ENCODE measurements at regions not wholly inside any gene's neighbourhood (a gene's known extent, or its start where the extent isn't known, plus 50 kb on each side); places are given as distances from the start of the nearest gene placed in this dataset.

- peak in 2 of 11 donors; percentile 8 to 9 for DNase-seq (ENCODE audit: extremely low read depth in 1 of 11, low read depth in 9 of 11, low spot score in 4 of 11)
These were observed 147.9 kb downstream of the DMRT2 start for GRCh38 chr9:1198085-1198484.

GRCh38 chr9:1200847-1201251 lies 150.7 kb downstream of the DMRT2 start:
- peak in 2 of 11 donors; percentile 12 to 15 for DNase-seq (ENCODE audit: extremely low read depth in 1 of 11, low read depth in 9 of 11, low spot score in 4 of 11)

DNA sequence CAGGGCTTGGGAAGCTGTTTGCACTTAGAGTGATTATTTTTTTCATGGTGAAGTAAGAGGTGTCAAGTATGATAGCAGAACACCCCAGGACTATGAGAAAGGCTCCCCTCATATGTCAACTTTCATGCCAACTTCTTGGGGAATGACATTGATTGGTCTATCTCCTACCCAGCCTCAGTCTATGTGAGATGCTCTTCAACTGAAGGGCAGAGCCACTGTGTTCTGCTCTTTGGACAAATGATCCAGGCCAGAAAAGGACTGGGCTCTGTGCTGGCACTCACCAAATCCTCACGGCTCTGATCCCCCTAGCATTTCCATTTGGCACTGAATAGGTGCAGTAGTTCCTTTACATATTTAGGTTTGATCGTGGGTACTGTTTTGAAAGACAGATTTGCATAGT lies 151.1 kb downstream of the DMRT2 start:
- no peak for DNase-seq (ENCODE audit: extremely low read depth in 1 of 11, low read depth in 9 of 11, low spot score in 4 of 11)

- DNase-seq (ENCODE audit: extremely low read depth in 1 of 11, low read depth in 9 of 11, low spot score in 4 of 11), result no peak
These were observed 151.7 kb downstream of the DMRT2 start for GRCh38 chr9:1201901-1202300.

GRCh38 chr9:1202512-1203280 lies 152.5 kb downstream of the DMRT2 start:
- no peak for DNase-seq (ENCODE audit: extremely low read depth in 1 of 11, low read depth in 9 of 11, low spot score in 4 of 11)

- no peak for DNase-seq (ENCODE audit: extremely low read depth in 1 of 11, low read depth in 9 of 11, low spot score in 4 of 11)
These were observed 157.5 kb downstream of the DMRT2 start for GRCh38 chr9:1207686-1208085.

- no peak for DNase-seq (ENCODE audit: extremely low read depth in 1 of 11, low read depth in 9 of 11, low spot score in 4 of 11)
These were observed 158.0 kb downstream of the DMRT2 start for GRCh38 chr9:1208157-1208556.

GRCh38 chr9:1210954-1211353 lies 160.8 kb downstream of the DMRT2 start:
- no peak for DNase-seq (ENCODE audit: extremely low read depth in 1 of 11, low read depth in 9 of 11, low spot score in 4 of 11)

GRCh38 chr9:1216532-1216931 lies 166.4 kb downstream of the DMRT2 start:
- DNase-seq (ENCODE audit: extremely low read depth in 1 of 11, low read depth in 9 of 11, low spot score in 4 of 11), result no peak

- DNase-seq (ENCODE audit: extremely low read depth in 1 of 11, low read depth in 9 of 11, low spot score in 4 of 11), result no peak
These were observed 166.9 kb downstream of the DMRT2 start for GRCh38 chr9:1217076-1217475.

DNA sequence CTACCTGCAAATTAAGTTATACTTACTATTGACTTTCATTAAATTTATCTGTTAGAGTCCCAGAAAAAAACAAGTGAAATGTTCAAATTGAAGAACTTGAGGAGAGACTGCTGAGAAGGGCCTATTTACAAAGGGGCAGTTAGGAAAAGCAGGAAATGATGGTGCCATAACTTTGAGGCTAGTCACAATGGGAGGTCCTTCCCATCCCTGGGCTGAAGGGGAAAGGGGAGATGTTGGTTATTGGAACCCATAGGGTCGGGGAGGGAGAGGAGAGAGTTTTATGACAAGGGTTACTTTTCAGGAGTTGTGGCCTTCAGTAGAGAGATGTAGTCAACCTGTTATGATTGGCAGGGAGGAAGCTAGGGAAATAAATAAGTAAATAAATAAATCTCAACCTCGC lies 169.1 kb downstream of the DMRT2 start:
- no peak for DNase-seq (ENCODE audit: extremely low read depth in 1 of 11, low read depth in 9 of 11, low spot score in 4 of 11)

DNA sequence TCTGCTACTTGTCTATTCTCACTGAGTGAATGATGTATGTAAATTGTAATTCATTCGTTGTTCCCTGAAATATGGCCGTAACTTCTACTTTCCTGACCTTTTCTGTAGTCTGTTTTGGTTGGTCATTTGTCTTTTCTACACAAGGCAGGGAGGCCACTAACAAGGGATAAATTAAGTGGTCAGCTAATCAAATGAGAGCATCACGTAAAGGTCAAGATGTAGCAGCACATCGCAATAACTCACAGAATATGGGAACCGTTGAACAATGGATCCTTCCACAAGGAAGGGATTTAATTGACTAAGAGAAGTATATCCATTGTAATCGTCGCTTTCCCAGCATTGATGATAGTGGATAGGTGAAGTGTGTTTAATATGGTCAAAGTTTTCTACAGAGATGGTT lies 171.1 kb downstream of the DMRT2 start:
- no peak for DNase-seq (ENCODE audit: extremely low read depth in 1 of 11, low read depth in 9 of 11, low spot score in 4 of 11)

DNA sequence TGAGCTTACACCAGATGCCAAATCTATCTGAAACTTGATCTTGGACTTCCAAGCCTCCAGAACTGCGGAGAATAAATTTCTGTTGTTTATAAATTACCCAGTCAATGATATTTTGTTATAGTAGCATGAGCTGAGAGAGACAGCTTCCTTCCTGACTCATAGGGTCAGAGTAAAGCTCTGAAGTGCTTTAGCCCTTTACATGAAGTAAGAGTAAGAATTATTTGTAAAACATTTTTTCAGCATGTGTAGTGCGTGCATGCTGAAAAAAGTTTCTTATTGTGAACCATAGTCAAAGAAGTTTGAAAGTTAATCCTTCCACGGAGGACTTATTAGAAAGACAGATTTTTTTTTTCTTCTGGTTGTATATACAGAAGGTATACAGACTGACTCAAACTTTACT lies 172.4 kb downstream of the DMRT2 start:
- no peak for DNase-seq (ENCODE audit: extremely low read depth in 1 of 11, low read depth in 9 of 11, low spot score in 4 of 11)

GRCh38 chr9:1231998-1232919 lies 182.1 kb downstream of the DMRT2 start:
- DNase-seq (ENCODE audit: extremely low read depth in 1 of 11, low read depth in 9 of 11, low spot score in 4 of 11), result no peak

DNA sequence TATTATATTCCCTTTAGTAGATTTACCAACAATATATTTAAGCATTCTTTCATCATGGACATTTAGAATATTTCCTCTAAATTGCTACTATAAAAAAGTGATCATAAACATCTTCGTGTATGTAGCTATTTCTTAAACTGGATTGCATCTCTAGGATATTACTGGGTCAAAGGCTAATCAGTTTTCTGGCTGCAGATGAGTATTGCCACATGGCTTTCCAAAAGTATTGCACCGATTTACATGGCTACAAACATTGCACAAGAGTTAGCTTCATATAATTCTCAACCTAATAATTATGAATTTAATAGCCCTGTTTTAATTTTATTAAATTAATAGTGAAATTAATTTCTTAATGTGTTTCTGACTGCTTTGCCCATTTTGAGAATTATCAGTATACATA lies 183.4 kb downstream of the DMRT2 start:
- no peak for DNase-seq (ENCODE audit: extremely low read depth in 1 of 11, low read depth in 9 of 11, low spot score in 4 of 11)

- no peak for DNase-seq (ENCODE audit: extremely low read depth in 1 of 11, low read depth in 9 of 11, low spot score in 4 of 11)
These were observed 185.5 kb downstream of the DMRT2 start for GRCh38 chr9:1235650-1236049.

DNA sequence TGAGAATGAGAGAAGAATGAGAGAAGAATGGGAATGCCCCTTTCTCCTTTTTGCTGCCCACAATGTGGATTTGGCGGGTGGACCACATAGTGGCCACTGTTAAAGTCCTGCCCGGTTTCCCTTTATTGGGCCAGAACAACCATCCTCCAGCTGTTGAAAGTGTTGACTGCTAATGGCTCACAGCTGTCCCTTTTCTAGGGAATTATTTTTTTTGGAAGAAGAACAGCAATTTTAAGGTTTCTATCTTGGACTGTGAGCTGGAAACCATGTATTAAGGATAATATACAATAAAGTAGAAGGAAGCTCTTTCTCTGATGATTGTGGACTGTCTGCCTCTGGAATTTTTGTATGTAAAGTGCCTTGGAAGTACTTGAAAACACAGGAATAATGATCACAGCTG lies 185.9 kb downstream of the DMRT2 start:
- DNase-seq (ENCODE audit: extremely low read depth in 1 of 11, low read depth in 9 of 11, low spot score in 4 of 11), result peak in 4 of 11 donors; percentile 10 to 20 (median 13)

- DNase-seq (ENCODE audit: extremely low read depth in 1 of 11, low read depth in 9 of 11, low spot score in 4 of 11), result no peak
These were observed 188.2 kb downstream of the DMRT2 start for GRCh38 chr9:1238407-1238806.

DNA sequence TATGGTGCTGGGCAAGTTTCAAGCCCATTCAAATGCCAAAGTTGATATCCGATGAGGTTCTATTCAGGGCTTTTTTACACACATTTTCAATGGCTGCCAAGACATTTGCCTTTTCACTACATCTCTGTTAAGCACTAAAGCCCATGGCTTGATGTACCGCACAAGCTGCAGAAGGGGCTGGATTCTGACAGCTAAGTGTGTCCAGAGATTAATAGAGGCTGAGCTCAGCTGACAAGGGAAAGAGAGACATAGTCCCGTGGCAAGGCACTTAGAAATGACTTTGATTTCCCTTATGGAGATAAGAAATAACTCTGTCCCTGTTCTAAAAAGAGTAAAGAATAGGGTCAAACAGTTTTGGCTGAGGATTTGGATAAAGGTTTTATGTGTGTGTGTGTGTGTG lies 198.6 kb downstream of the DMRT2 start:
- no peak for DNase-seq (ENCODE audit: extremely low read depth in 1 of 11, low read depth in 9 of 11, low spot score in 4 of 11)

All from renal cortex interstitium (tissue), 11 donors.